Motor neuron (in vitro differentiated cells): ENCODE measurements at regions not wholly inside any gene's neighbourhood (a gene's known extent, or its start where the extent isn't known, plus 50 kb on each side); places are given as distances from the start of the nearest gene placed in this dataset.
A peak's percentile ranks its signal among the peaks of the same experiment; 100 is the strongest.

Source experiments
- ATAC-seq, 8 experiments: fragments of 200-7000 bp; cut with Tn5 transposase; replicated peaks in 6 of 8; 2 replicates each; pipeline ENCODE4 v1.8.0; 2021; ENCODE audit warnings: mild to moderate bottlenecking in 8 of 8, moderate library complexity in 8 of 8
- H3K27ac ChIP-seq, 2 donors: fragments of 250-450 bp; sonication (Bioruptor Pico); 2 replicates each; pipeline ENCODE4 v1.9.0; 2021; ENCODE audit warnings: antibody characterized with exemption in 2 of 2, mild to moderate bottlenecking in 2 of 2, moderate library complexity in 1 of 2
- H3K4me1 ChIP-seq, 2 donors: fragments of 250-450 bp; sonication (Bioruptor Pico); replicated peaks in 1 of 2; 2 replicates each; pipeline ENCODE4 v1.6.1; 2021; ENCODE audit warnings: antibody characterized with exemption in 2 of 2, mild to moderate bottlenecking in 2 of 2, moderate library complexity in 1 of 2
- H3K4me3 ChIP-seq, 5 donors: fragments of 250-450 bp; sonication (Bioruptor Pico); 2 replicates each; pipeline ENCODE4 v1.9.0; 2021; ENCODE audit warnings: antibody characterized with exemption in 5 of 5, mild to moderate bottlenecking in 5 of 5, moderate library complexity in 4 of 5
- WGBS, 10 experiments: fragments of 450-650 bp; shearing (Covaris generic); methylation state at CpG; one replicate each; pipeline ENCODE4 v1.0.0; 2022; 5-methylcytosine and 5-hydroxymethylcytosine counted together
- in situ Hi-C, 9 experiments: fragments of 400-800 bp; cut with MboI; loops; one replicate each; pipeline ENCODE4 v1.15.0; 2021; ENCODE audit warnings: low sequenced_read_pairs in 9 of 9, low pct_unique_long_range_greater_than_20kb in 2 of 9; ENCODE audit not compliant: unreplicated experiment in 9 of 9

DNA sequence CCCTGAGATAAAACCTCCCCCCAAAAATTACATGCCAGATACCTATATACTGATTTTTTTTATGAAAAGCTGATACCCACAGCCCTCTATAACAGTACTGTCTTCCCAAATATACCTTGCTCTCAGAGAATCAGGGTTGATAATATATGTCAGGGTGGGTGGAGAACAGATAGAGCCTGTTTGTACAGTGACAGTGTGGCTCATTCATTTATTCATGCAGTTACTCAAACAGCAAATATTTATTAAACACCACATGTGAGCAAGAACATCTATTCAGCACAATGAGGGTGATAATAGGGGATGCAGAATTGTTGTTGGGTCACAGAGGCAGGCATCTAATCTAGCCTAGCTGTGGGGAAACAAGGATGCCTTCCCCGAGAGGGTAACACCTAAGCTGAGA, 334.2 kb downstream of the MAFB start:
- Histone ChIP-seq H3K4me1 (no peaks in the 10 kb centered on the region), H3K4me3 (no peak overlapping the region), H3K27ac (no peak overlapping the region)
- WGBS, 10 experiments = 75 to 100% methylated on average over 1 of the region's 1 CpG; no CpG with 5 or more reads in 8 of the 10 experiments
- in situ Hi-C loops = no loop called here
- peak in 3 of 8 experiments; percentile 23 to 58 (median 58) for ATAC-seq

DNA sequence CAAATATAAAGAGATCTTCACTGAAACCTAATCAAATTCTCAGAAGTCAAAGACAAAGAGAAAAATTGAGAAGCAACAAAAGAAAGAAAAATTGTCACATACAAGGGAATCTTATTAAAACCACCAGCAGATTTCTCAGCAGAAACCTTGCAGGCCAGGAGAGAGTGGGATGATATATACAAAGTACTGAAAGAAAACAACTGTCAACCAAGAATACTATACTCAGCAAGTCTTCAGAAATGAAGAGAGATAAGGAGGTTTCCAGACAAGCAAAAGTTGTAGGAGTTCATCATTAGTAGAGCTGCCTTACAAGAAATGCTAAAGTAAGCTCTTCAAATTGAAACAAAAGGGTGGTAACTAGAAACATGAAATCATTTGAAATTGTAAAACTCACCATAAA, 345.6 kb downstream of the MAFB start:
- in situ Hi-C loops = no loop called here
- no peak for ATAC-seq
- no peak overlapping the region for H3K27ac ChIP-seq
- H3K4me1 ChIP-seq = no peaks in the 10 kb centered on the region
- no peak overlapping the region for H3K4me3 ChIP-seq

DNA sequence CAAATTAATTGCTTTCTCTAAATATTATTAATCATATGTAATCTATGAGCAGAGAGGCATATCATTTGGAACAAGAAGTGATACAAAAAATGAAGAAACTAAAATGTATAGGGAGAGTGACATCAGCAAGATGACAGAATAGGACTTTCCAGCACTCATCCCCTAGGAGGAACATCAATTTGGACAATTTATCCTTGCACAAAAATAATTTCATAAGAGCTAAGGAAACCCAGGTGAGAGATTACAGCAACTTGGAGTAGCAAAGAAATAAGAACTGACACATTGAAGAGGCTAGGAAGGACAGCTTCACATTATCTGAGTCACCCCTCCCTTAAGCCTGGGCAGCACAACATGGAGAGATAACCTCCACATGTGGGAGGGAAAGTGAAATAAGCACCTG, 347.5 kb downstream of the MAFB start:
- ATAC-seq = no peak
- Histone ChIP-seq H3K4me3 (no peak overlapping the region), H3K27ac (no peak overlapping the region), H3K4me1 (no peaks in the 10 kb centered on the region)
- in situ Hi-C loops = no loop called here

DNA sequence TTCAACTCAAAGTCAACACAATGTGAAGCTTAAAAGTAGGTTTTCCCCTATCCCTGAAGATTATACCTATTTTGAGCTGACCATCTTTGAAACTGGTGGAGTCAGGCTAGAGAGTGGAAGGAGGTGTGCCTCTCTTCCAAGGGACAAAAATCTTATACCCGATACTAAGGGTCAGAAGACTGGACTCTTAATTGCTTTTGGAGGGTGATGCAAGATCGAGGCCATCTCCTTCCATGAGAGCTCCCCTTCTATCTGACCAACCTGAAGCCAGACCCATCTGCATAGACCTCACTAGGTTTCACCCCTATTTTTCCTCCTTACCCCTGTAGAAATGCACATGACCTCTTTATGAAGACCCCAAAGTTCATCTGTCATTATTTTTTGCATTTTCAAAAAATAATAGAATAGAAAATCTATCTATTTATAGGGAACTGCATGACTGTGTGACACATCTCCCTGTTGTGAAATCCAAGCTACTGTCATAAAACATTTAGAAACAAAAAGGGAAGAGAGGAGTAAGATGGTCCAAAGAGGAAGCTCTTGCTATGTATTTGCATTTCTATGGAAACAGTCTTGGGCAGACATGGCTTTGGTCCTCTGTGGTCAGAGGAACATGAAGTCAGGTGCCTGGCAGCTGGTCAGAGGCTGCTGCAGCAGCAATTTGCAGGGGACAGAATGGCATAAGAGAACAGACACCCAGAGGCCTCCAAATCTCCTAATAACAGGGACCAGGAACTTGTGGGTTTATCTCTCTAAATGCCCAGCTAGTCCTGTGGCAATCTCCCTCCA, 349.2 kb downstream of the MAFB start:
- WGBS, 10 experiments = 33 to 81% (median 60%) methylated on average over 1 to 2 of the region's 2 CpGs; no CpG with 5 or more reads in 3 of the 10 experiments
- H3K4me1 ChIP-seq = peaks cover 5 to 12% of the 10 kb centered on the region in 2 donors
- no peak overlapping the region for H3K4me3 ChIP-seq
- peak in 2 of 8 experiments; percentile 51 to 66 for ATAC-seq
- in situ Hi-C loops = no loop called here
- H3K27ac ChIP-seq = no peak overlapping the region

DNA sequence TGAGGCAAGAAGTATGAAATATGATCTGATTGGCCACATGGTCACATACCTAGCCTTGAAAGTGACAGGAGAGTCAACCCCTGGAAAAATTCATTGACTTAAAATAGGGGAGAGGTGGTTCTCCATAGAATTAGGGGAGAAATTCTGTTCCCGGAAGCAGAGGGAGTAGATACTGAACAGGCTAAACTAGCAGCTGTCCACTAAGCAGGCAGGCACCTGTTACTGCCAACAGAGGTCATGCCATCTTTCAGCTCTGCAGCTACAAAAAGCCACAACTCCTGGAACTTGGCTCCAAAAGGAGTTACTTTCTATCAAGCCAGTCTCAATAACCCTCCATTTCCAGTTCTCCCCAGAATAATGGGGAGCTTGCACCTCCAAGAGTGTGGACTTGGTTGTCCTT, 352.5 kb downstream of the MAFB start:
- no peak overlapping the region for H3K27ac ChIP-seq
- peaks cover 5 to 12% of the 10 kb centered on the region in 2 donors for H3K4me1 ChIP-seq
- in situ Hi-C loops = no loop called here
- no peak for ATAC-seq
- H3K4me3 ChIP-seq = no peak overlapping the region
- WGBS, 10 experiments = 50 to 100% (median 100%) methylated on average over 1 of the region's 1 CpG; no CpG with 5 or more reads in 5 of the 10 experiments

DNA sequence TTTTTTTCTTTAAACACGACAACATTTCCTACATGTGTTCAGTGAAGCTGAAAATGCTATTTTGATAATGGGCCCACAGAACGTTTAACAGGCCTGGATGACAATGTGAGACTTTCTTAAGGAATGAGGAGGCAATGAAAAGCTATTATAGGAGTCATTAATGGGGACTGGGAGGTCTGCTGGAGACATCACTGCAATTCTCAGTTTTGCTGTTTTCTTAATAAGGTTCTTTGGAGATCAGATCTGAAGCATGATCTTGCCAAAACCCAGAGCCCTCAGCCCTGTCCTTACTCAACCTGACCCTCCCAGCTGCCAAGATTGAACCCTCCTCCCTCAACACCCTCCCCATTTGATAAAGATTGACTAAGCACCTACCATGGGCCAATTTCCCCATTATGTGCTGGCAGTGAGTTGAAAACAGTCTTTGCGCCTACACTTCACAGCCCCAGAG, 353.1 kb downstream of the MAFB start:
- WGBS, 10 experiments = 0 to 100% (median 28%) methylated on average over 1 to 3 of the region's 3 CpGs
- Histone ChIP-seq H3K4me3 (no peak overlapping the region), H3K27ac (no peak overlapping the region), H3K4me1 (peaks cover 5 to 12% of the 10 kb centered on the region in 2 donors)
- no peak for ATAC-seq
- in situ Hi-C loops = no loop called here

DNA sequence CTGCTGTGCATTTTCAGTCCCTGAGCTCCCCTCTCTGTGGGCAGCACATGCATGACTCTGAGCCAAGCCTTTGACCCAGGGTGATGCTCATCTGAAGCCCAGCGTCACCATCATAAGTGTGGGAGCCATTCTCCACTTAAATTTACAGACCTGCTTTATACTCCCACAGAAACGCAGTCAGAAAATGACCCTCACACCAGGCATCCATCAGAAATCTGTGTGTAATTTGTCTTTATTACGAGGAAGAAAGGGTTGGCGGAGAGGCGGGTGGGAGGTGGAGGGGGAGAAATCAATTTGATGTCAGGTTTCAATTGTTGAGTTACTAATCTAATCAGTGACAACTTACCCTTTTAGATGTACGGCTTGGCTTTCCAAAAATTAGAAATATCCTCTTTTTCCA, 353.6 kb downstream of the MAFB start:
- in situ Hi-C loops = no loop called here
- no peak overlapping the region for H3K4me3 ChIP-seq
- 40 to 86% (median 63%) methylated on average over 1 to 6 of the region's 6 CpGs; no CpG with 5 or more reads in 2 of the 10 experiments for WGBS, 10 experiments

DNA sequence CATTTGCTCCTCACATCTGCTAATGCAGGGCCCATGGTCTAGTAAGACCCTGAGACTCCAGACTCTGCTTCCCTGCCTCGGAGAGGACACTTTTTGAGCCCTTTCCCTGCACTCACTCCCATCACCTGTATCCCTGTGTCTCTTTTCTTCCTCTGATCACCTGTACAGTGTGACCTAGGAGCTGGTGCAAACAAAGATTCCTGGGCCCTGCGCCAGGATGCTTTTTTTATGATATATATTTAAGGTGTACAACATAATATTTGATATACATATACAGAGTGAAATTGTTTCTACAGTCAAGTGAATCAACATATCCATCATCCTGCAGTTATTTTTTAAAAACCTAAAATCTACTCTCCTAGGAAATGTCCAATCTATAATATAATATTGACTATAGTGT, 355.4 kb downstream of the MAFB start:
- Histone ChIP-seq H3K4me3 (no peak overlapping the region), H3K4me1 (peaks cover 5 to 12% of the 10 kb centered on the region in 2 donors), H3K27ac (no peak overlapping the region)
- in situ Hi-C loops = no loop called here
- no peak for ATAC-seq
- 0 to 94% (median 50%) methylated on average over 1 to 2 of the region's 2 CpGs; no CpG with 5 or more reads in 5 of the 10 experiments for WGBS, 10 experiments

More for the DNA sequence above, 353.6 kb downstream of the MAFB start:
- ATAC-seq = no peak
- Histone ChIP-seq H3K4me1 (peaks cover 5 to 12% of the 10 kb centered on the region in 2 donors), H3K27ac (no peak overlapping the region)

DNA sequence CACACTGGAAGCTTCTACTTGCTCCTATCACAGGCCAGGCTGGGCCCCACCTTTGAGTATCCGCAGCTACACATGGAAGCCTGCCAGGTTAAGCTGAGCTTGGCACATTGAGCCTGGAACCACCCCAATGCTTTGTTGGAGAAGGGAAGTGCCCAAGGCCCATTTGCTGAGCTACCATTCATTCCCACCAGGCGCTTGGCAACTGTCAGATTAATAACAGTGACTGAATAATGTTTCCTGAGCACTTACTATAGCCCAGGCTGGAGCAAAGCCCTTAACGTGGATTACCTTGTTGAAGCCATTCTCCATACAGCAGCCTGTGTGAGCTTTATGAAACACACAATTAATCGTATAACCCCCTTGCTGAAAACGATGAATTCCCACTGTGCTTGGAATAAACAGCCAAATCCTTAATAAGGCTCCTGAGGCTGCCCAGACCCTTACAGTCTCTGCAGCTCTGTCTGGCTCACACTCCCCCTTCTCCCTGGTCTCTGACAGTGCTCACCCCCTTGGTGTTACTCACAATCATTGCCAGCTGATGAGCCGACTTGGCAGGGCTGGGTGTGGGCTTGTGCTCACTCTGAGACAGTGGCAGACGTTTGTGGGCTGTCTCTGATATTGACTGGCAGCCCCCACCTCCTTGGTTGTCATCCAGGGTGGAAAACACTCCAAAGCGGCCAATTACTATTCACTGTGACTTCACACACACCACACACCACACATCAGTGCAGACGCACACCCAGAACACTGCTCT, 357.1 kb downstream of the MAFB start:
- Histone ChIP-seq H3K27ac (no peak overlapping the region), H3K4me3 (no peak overlapping the region), H3K4me1 (peaks cover 5 to 12% of the 10 kb centered on the region in 2 donors)
- ATAC-seq = peak in 2 of 8 experiments; percentile 34 to 41
- 0 to 85% (median 76%) methylated on average over 1 to 5 of the region's 9 CpGs; no CpG with 5 or more reads in 1 of the 10 experiments for WGBS, 10 experiments
- in situ Hi-C loops = no loop called here

DNA sequence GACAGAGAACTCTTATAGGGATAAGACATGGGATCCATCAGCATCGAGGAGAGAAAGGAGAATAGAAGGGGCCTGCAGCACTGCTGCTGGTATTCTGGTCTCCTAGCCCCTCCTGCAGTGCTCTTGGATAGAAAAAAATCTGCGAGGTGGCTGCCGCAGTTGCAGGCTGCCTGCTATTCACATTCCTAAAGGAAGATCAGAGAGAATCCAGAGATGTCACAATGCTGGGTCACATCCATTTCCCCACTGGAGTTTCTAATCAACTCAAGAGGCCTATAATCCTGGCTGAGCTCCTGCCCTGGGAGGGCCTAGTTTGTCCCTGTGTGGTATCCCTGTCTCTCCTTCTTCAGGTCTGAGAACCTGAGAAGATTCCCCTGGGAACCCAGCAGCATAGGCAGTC, 357.8 kb downstream of the MAFB start:
- Histone ChIP-seq H3K4me3 (no peak overlapping the region), H3K4me1 (peaks cover 5 to 12% of the 10 kb centered on the region in 2 donors), H3K27ac (no peak overlapping the region)
- no peak for ATAC-seq
- 0 to 75% (median 50%) methylated on average over 1 to 3 of the region's 3 CpGs; no CpG with 5 or more reads in 3 of the 10 experiments for WGBS, 10 experiments
- in situ Hi-C loops = no loop called here

DNA sequence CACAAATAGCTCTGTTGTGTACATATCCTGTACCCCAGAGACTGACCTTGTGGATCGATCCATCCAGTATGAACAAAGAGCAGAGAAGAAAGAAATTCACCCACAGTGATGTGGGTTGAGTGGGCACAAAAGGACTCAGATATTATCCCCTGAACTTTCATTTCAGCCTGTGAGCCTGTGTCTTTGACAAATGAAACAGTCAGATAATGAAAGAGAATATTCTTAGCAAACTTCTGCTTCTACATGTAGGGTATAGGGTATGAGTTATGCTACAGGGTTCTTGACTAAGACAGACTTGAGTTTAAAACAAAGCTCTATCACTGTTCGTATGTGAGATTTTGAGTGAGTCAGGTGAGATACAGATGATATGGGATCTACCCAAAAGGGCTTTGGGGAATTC, 359.7 kb downstream of the MAFB start:
- Histone ChIP-seq H3K4me3 (no peak overlapping the region), H3K4me1 (no peaks in the 10 kb centered on the region), H3K27ac (no peak overlapping the region)
- no peak for ATAC-seq
- in situ Hi-C loops = no loop called here
- WGBS, 10 experiments = 20 to 100% (median 76%) methylated on average over 1 to 2 of the region's 2 CpGs; no CpG with 5 or more reads in 1 of the 10 experiments

DNA sequence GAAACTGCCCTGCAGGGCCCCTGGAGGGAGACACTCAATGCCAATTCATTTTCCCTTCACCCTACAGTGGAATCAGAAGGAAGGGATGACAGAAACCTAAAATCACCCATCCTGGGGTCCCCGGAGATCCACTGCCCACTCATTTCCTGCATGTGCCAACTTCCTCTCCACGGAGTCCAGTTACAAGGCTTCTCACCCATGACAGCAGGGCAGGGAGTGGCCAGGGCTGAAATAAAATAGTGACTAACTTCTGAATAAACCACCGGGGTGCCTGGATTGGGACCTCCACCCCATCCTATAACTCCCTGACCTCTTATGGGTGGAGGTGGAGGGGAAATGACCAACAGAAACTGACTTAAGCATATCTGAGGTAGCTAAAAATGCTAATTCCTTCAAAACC, 362.3 kb downstream of the MAFB start:
- Histone ChIP-seq H3K27ac (no peak overlapping the region), H3K4me3 (no peak overlapping the region), H3K4me1 (no peaks in the 10 kb centered on the region)
- in situ Hi-C loops = no loop called here
- 0 to 80% (median 30%) methylated on average over 1 to 3 of the region's 3 CpGs; no CpG with 5 or more reads in 3 of the 10 experiments for WGBS, 10 experiments
- ATAC-seq = no peak

DNA sequence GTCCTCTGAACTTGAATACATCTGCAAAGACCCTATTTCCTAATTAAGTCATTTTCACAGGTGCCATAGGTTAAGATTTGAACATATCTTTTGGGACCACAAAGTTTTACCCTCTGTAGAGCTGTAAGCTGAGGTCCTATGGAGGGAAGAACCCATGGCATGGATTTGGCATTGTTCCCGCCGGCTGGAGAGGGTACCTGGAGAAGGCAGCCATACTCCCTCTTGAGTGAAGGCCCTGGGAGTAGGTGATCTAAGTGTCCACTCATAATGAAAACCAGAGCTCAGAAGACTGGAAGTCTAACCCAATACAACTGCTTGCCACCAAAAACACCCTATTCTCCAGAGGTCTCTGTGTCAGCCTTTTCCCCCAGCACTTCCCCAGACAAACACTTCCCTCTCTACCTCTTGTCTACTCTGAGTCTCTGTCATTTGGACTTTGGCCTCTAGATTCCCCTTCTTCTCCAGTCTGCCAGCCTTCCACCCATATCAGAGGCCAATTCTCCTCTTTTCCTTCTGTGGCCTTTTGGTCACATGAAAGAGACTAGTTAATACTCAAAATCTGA, 363.9 kb downstream of the MAFB start:
- Histone ChIP-seq H3K4me1 (peaks cover 0 to 8% of the 10 kb centered on the region in 2 donors), H3K27ac (no peak overlapping the region), H3K4me3 (no peak overlapping the region)
- no peak for ATAC-seq
- 90 to 100% methylated on average over 2 of the region's 2 CpGs; no CpG with 5 or more reads in 8 of the 10 experiments for WGBS, 10 experiments
- in situ Hi-C loops = no loop called here
